ENCODE measurements at regions not wholly inside any gene's neighbourhood (a gene's known extent, or its start where the extent isn't known, plus 50 kb on each side); places are given as distances from the start of the nearest gene placed in this dataset.
A peak's percentile ranks its signal among the peaks of the same experiment; 100 is the strongest.

DNA sequence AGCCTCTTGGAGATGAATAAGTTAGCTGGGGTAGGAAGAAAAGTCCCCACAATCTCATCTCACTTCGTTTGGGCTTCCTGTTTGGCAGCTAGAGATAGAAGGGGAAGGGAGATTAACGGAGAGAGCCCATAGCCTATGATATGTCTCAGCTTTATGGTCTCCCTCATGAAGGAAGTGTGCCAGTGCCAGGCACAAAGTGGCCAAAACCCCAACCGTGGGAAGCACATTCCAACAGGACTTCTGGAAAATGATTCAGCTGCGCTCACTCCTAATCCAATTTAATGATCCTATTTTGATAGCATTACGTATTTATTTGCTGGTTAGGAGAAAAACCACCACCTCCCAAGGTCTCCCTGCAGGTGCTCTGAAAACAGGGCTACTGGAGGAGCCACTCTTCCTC is 303.1 kb upstream of the CLINT1 start:
- Mint-ChIP-seq H3K9me3 (no peaks in the 10 kb centered on the region), H3K36me3 (ENCODE audit: low read depth) (no peaks in the 10 kb centered on the region), H3K4me1 (peaks cover 46% of the 10 kb centered on the region), H3K4me3 (no peak overlapping the region), H3K27me3 (ENCODE audit: insufficient read depth) (no peaks in the 10 kb centered on the region), H3K27ac (peak overlapping the region; percentile 71)
- Histone ChIP-seq H3K36me3 (ENCODE audit: control insufficient read depth, insufficient read depth, low read length) (no peaks in the 10 kb centered on the region), H3K4me3 (ENCODE audit: low read length) (no peak overlapping the region), H3K9me3 (ENCODE audit: control insufficient read depth, low read length) (no peaks in the 10 kb centered on the region), H3K27me3 (ENCODE audit: control insufficient read depth, insufficient read depth, low read length, poor library complexity, severe bottlenecking) (no peaks in the 10 kb centered on the region), H3K4me1 (ENCODE audit: control insufficient read depth, insufficient read depth, low read length) (peaks cover 12% of the 10 kb centered on the region), H3K27ac (ENCODE audit: low read depth, low read length) (no peak overlapping the region), H3K9ac (ENCODE audit: extremely low read depth, low read length, poor library complexity, severe bottlenecking) (no peak overlapping the region)
- DNase-seq = no peak
- TF ChIP-seq, protein P1, sequence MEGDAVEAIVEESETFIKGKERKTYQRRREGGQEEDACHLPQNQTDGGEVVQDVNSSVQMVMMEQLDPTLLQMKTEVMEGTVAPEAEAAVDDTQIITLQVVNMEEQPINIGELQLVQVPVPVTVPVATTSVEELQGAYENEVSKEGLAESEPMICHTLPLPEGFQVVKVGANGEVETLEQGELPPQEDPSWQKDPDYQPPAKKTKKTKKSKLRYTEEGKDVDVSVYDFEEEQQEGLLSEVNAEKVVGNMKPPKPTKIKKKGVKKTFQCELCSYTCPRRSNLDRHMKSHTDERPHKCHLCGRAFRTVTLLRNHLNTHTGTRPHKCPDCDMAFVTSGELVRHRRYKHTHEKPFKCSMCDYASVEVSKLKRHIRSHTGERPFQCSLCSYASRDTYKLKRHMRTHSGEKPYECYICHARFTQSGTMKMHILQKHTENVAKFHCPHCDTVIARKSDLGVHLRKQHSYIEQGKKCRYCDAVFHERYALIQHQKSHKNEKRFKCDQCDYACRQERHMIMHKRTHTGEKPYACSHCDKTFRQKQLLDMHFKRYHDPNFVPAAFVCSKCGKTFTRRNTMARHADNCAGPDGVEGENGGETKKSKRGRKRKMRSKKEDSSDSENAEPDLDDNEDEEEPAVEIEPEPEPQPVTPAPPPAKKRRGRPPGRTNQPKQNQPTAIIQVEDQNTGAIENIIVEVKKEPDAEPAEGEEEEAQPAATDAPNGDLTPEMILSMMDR (conservative IDR thresholded peaks at IDR 0.05) = no peak
- WGBS, 2 experiments (ENCODE audit: insufficient coverage in 1 of 2, insufficient read length in 1 of 2) = 89 to 100% methylated on average over 1 to 5 of the region's 5 CpGs

DNA sequence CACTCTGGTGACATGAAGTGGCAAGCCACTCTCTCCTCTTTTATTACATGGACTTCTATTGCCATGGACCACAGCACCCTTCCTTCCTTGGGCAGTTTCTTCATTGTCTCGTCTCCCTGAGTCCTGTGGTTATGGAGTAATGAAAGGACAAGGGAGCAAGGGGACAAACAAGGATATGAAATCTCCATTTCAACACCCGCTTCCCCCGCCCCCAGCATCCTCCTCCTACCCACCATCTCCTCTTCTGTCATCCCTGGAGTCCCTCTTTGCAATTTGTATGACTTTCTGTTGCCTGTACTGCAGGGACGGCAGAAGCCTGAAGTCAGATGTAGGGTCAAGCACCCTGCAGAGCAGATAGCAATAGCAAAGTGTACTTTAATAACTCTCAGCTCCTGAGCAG is 300.7 kb upstream of the CLINT1 start:
- Histone ChIP-seq H3K4me1 (ENCODE audit: control insufficient read depth, insufficient read depth, low read length) (peaks cover 12% of the 10 kb centered on the region), H3K27ac (ENCODE audit: low read depth, low read length) (no peak overlapping the region), H3K9me3 (ENCODE audit: control insufficient read depth, low read length) (no peaks in the 10 kb centered on the region), H3K9ac (ENCODE audit: extremely low read depth, low read length, poor library complexity, severe bottlenecking) (no peak overlapping the region), H3K4me3 (ENCODE audit: low read length) (no peak overlapping the region), H3K36me3 (ENCODE audit: control insufficient read depth, insufficient read depth, low read length) (no peaks in the 10 kb centered on the region), H3K27me3 (ENCODE audit: control insufficient read depth, insufficient read depth, low read length, poor library complexity, severe bottlenecking) (no peaks in the 10 kb centered on the region)
- H3K9me3 Mint-ChIP-seq = no peaks in the 10 kb centered on the region
- 89% methylated on average over 3 of the region's 4 CpGs; no CpG with 5 or more reads in 1 of the 2 experiments for whole genome bisulfite sequencing, 2 experiments (ENCODE audit: insufficient coverage in 1 of 2, insufficient read length in 1 of 2)
- peaks cover 34% of the 10 kb centered on the region for H3K4me1 Mint-ChIP-seq
- no peak for DNase-seq
- TF ChIP-seq, protein P1 (conservative IDR thresholded peaks at IDR 0.05) = no peak
- no peak overlapping the region for H3K4me3 Mint-ChIP-seq
- H3K27me3 Mint-ChIP-seq (ENCODE audit: insufficient read depth) = no peaks in the 10 kb centered on the region
- no peak overlapping the region for H3K27ac Mint-ChIP-seq
- H3K36me3 Mint-ChIP-seq (ENCODE audit: low read depth) = no peaks in the 10 kb centered on the region

DNA sequence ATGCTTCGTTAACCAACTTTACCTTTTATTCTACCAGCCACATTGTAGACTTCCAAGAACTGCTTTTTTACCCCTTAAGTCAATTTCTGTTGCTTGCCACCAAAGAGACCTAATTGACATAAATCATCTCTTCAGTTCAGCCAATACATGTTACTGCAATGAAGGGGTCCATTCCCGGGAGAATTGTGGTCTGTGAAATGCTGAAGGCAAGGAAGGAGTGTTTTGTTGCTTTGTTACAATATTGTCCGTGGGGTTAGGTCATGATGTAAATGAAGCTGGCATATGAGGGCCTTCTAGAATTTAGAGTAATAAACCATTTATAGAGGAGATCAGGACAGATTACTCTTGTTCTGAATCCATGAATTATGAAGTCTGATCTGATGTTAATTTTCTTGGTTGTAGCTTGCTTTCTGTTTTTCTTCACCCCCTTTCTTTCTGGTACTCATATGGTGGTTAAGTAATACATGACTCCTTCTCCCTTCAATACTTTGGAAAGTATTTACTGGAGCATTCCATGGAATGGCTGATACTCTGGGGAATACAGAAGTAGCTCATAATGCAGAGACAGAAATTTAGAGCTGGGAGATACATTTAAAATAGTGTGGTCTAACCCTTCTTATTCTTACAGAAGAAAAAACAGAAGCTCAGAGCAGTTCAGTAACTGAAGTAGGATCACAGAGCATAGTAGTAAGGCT is 297.0 kb upstream of the CLINT1 start:
- no peak overlapping the region for H3K4me3 ChIP-seq (ENCODE audit: low read length)
- no peak overlapping the region for H3K27ac ChIP-seq (ENCODE audit: low read depth, low read length)
- no peaks in the 10 kb centered on the region for H3K9me3 ChIP-seq (ENCODE audit: control insufficient read depth, low read length)
- Mint-ChIP-seq H3K27me3 (ENCODE audit: insufficient read depth) (no peaks in the 10 kb centered on the region), H3K4me1 (peaks cover 6% of the 10 kb centered on the region), H3K27ac (no peak overlapping the region), H3K9me3 (no peaks in the 10 kb centered on the region), H3K36me3 (ENCODE audit: low read depth) (no peaks in the 10 kb centered on the region), H3K4me3 (no peak overlapping the region)
- WGBS, 2 experiments (ENCODE audit: insufficient coverage in 1 of 2, insufficient read length in 1 of 2) = 86 to 90% methylated on average over 3 of the region's 3 CpGs
- H3K4me1 ChIP-seq (ENCODE audit: control insufficient read depth, insufficient read depth, low read length) = no peaks in the 10 kb centered on the region
- H3K9ac ChIP-seq (ENCODE audit: extremely low read depth, low read length, poor library complexity, severe bottlenecking) = no peak overlapping the region
- H3K27me3 ChIP-seq (ENCODE audit: control insufficient read depth, insufficient read depth, low read length, poor library complexity, severe bottlenecking) = no peaks in the 10 kb centered on the region
- no peak for DNase-seq
- TF ChIP-seq, protein P1 (conservative IDR thresholded peaks at IDR 0.05) = no peak
- H3K36me3 ChIP-seq (ENCODE audit: control insufficient read depth, insufficient read depth, low read length) = no peaks in the 10 kb centered on the region

All from endodermal cell (in vitro differentiated cells).